Astrocyte (in vitro differentiated cells and primary cell): ENCODE measurements at regions not wholly inside any gene's neighbourhood (a gene's known extent, or its start where the extent isn't known, plus 50 kb on each side); places are given as distances from the start of the nearest gene placed in this dataset.
"Not testable (repeated sequence)": the region's sequence is repeated elsewhere in the genome, so short reads cannot be mapped to it uniquely, and the experiment has no call there.

Experiments
- CTCF ChIP-seq: IDR thresholded peaks from 2 replicates; pipeline ENCODE4 v1.5.1; 2011; ENCODE audit warnings: low read depth, mild to moderate bottlenecking, inconsistent platforms, low read length, moderate library complexity; ENCODE audit not compliant: insufficient read depth
- EZH2 ChIP-seq: IDR thresholded peaks from 2 replicates; pipeline ENCODE4 v1.6.1; 2012; ENCODE audit warnings: mild to moderate bottlenecking, low read length, inconsistent platforms; ENCODE audit not compliant: insufficient read depth

- TF ChIP-seq CTCF, EZH2: not testable (repeated sequence)
These were observed 156.4 kb upstream of the FOXD4L5 start for GRCh38 chr9:65441324-65441920.
